ENCODE measurements at regions not wholly inside any gene's neighbourhood (a gene's known extent, or its start where the extent isn't known, plus 50 kb on each side); places are given as distances from the start of the nearest gene placed in this dataset.

DNA sequence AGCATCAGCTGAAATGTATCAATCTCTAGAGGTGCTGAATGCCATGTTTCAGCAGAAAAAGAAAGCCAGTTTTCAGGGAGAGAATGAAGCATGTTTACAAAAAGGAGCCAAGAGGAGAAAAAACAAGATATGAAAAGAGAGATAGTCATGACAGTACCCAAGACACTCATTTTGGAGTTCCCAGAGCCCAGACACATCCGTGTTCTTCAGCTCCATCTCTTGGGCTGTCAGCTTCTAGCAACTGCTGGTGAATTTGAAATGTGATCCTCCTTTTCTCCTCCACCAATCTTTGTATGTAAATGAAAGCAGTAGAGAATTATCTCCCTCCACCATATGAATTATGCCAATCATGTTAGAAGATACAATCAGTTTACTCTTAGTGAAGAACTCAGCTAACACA lies 93.0 kb upstream of the SLC25A36 start:
- no peak overlapping the region for H3K4me3 Mint-ChIP-seq
- TF ChIP-seq, protein P1, sequence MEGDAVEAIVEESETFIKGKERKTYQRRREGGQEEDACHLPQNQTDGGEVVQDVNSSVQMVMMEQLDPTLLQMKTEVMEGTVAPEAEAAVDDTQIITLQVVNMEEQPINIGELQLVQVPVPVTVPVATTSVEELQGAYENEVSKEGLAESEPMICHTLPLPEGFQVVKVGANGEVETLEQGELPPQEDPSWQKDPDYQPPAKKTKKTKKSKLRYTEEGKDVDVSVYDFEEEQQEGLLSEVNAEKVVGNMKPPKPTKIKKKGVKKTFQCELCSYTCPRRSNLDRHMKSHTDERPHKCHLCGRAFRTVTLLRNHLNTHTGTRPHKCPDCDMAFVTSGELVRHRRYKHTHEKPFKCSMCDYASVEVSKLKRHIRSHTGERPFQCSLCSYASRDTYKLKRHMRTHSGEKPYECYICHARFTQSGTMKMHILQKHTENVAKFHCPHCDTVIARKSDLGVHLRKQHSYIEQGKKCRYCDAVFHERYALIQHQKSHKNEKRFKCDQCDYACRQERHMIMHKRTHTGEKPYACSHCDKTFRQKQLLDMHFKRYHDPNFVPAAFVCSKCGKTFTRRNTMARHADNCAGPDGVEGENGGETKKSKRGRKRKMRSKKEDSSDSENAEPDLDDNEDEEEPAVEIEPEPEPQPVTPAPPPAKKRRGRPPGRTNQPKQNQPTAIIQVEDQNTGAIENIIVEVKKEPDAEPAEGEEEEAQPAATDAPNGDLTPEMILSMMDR (IDR thresholded peaks at IDR 0.05), result no peak
- no peak for DNase-seq

DNA sequence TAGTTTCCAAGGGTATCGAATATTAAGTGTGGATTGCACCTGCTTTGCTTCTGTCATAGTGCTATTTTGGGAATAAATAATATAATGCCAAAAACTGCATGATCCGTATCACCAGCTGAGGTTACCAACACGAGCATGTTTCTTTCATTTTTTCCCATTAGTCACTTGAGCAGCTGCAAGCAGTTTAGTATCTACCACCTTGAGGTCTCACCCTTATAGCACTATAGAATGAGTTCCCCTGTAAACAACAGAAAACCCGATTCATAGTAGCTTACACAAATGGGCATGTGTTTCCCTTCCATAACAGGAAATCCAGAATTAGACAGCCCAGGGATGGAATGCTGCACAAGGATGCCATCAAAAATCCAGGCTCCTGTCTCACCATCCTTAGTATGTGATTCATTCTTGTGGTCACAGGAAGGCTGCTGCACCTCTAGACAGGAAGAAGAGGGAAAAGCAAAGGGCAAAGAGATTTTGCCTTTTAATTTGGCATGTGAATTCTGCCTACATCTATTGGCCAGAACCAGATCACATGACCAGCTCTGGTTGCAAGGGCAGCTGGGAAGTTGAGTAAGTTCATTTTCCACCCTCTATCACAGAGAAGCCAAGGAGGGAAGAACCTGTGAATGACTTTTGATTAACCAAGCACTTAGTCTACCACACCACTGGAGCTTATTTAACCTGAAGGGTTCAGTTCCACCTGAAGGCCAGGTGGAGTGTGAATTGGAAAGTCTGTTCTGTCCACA lies 91.3 kb upstream of the SLC25A36 start:
- Mint-ChIP-seq H3K27ac (no peak overlapping the region), H3K4me1 (no peaks in the 10 kb centered on the region), H3K36me3 (ENCODE audit: low read depth) (no peaks in the 10 kb centered on the region), H3K9me3 (peaks cover 14% of the 10 kb centered on the region), H3K4me3 (no peak overlapping the region), H3K27me3 (ENCODE audit: low read depth, poor library complexity) (peaks cover 12% of the 10 kb centered on the region)
- DNase-seq, result no peak
- TF ChIP-seq, protein P1 (IDR thresholded peaks at IDR 0.05), result no peak

More for the DNA sequence above, 93.0 kb upstream of the SLC25A36 start:
- Mint-ChIP-seq H3K9me3 (peaks cover 14% of the 10 kb centered on the region), H3K27me3 (ENCODE audit: low read depth, poor library complexity) (peaks cover 7% of the 10 kb centered on the region), H3K27ac (no peak overlapping the region), H3K4me1 (no peaks in the 10 kb centered on the region), H3K36me3 (ENCODE audit: low read depth) (no peaks in the 10 kb centered on the region)

DNA sequence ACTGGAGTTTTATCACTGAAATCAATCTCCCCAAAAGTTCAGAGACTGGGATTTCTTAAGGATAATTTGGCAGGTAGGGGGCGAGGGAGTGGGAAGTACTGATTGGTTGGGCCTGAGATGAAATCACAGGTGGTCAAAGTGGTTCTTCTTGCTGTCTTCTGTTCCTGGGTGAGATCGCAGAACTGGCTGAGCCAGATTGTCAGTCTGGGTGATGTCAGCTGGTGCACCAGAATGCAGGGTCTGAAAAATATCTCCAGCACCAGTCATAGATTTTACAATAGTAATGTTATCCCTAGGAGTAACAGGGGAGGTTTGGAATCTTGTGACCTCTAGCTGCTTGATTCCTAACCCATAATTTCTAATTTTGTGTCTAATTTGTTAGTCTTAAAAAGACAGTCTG lies 86.7 kb upstream of the SLC25A36 start:
- TF ChIP-seq, protein P1 (IDR thresholded peaks at IDR 0.05), result no peak
- Mint-ChIP-seq H3K4me1 (peaks cover 3% of the 10 kb centered on the region), H3K4me3 (no peak overlapping the region), H3K27me3 (ENCODE audit: low read depth, poor library complexity) (peaks cover 12% of the 10 kb centered on the region), H3K9me3 (peaks cover 14% of the 10 kb centered on the region), H3K36me3 (ENCODE audit: low read depth) (no peaks in the 10 kb centered on the region), H3K27ac (no peak overlapping the region)
- DNase-seq, result no peak

DNA sequence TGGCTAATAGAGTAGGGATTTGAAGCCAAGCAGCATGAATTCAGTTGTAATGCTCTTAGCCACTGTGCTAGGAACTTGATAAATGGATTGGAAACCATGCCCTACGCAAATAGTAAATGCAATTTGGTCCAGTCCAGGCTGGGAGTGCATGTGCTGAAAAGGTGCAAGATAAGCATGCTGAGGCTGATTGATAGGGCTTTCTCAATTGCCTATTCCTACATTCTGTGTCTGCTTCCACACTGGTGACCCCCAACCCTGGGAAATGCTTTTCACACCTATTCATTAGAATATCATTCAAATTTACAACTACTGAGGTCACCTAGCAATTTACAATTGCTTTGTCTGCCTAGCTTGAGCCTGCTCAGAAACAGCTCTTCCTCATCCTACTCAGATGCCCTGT lies 84.7 kb upstream of the SLC25A36 start:
- no peak overlapping the region for H3K4me3 Mint-ChIP-seq
- H3K36me3 Mint-ChIP-seq (ENCODE audit: low read depth), result no peaks in the 10 kb centered on the region
- H3K27me3 Mint-ChIP-seq (ENCODE audit: low read depth, poor library complexity), result peaks cover 9% of the 10 kb centered on the region
- H3K4me1 Mint-ChIP-seq, result peaks cover 8% of the 10 kb centered on the region
- peaks cover 18% of the 10 kb centered on the region for H3K9me3 Mint-ChIP-seq
- TF ChIP-seq, protein P1 (IDR thresholded peaks at IDR 0.05), result no peak
- no peak for DNase-seq
- H3K27ac Mint-ChIP-seq, result no peak overlapping the region

DNA sequence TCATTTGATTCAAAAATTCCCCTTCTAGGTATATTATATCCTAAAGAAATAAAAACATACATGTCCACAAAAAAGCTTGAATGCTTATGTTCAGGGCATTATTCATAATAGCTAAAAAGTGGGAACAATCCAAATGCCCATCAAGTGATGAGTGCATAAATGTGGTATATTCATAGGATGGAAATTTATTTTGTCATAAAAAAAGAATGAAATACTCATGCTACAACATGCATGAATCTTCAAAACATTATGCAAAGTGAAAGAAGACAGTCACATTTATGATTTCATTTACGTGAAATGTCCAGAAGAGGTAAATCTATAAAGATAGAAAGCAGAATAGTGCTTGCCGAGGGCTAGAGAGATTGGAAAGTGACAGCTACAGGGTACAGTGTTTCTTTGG lies 83.6 kb upstream of the SLC25A36 start:
- Mint-ChIP-seq H3K36me3 (ENCODE audit: low read depth) (no peaks in the 10 kb centered on the region), H3K27me3 (ENCODE audit: low read depth, poor library complexity) (peaks cover 4% of the 10 kb centered on the region), H3K9me3 (peaks cover 18% of the 10 kb centered on the region), H3K4me1 (peaks cover 8% of the 10 kb centered on the region), H3K27ac (no peak overlapping the region), H3K4me3 (no peak overlapping the region)
- TF ChIP-seq, protein P1 (IDR thresholded peaks at IDR 0.05), result no peak
- no peak for DNase-seq
